ENCODE measurements at regions not wholly inside any gene's neighbourhood (a gene's known extent, or its start where the extent isn't known, plus 50 kb on each side); places are given as distances from the start of the nearest gene placed in this dataset.

GRCh38 chr12:90899456-90900182 is 55.4 kb downstream of the CCER1 start:
- no peak for DNase-seq

- no peak for DNase-seq
These were observed 57.0 kb downstream of the CCER1 start for GRCh38 chr12:90897986-90898385.

GRCh38 chr12:90897316-90897715 is 57.7 kb downstream of the CCER1 start:
- no peak for DNase-seq

GRCh38 chr12:90896821-90897220 is 58.2 kb downstream of the CCER1 start:
- no peak for DNase-seq

- DNase-seq: no peak
These were observed 58.8 kb downstream of the CCER1 start for GRCh38 chr12:90896164-90896563.

GRCh38 chr12:90888316-90888715 is 66.7 kb downstream of the CCER1 start:
- DNase-seq: no peak

- no peak for DNase-seq
These were observed 71.5 kb downstream of the CCER1 start for GRCh38 chr12:90883456-90883855.

GRCh38 chr12:90871726-90872096 is 83.3 kb downstream of the CCER1 start:
- no peak for DNase-seq

- peak; percentile 29 to 50 for DNase-seq
These were observed 83.8 kb downstream of the CCER1 start for GRCh38 chr12:90870971-90871725.

- DNase-seq: no peak
These were observed 86.3 kb downstream of the CCER1 start for GRCh38 chr12:90868626-90869025.

GRCh38 chr12:90859591-90859990 is 95.4 kb downstream of the CCER1 start:
- no peak for DNase-seq

GRCh38 chr12:90858252-90858651 is 96.7 kb downstream of the CCER1 start:
- peak; percentile 97 to 98 for DNase-seq

- DNase-seq: no peak
These were observed 99.4 kb downstream of the CCER1 start for GRCh38 chr12:90855534-90855933.

GRCh38 chr12:90854136-90854689 is 100.8 kb downstream of the CCER1 start:
- peak; percentile 41 to 69 for DNase-seq

- DNase-seq: no peak
These were observed 102.9 kb downstream of the CCER1 start for GRCh38 chr12:90851800-90852718.

GRCh38 chr12:90842477-90842876 is 112.5 kb downstream of the CCER1 start:
- DNase-seq: no peak

- no peak for DNase-seq
These were observed 113.6 kb downstream of the CCER1 start for GRCh38 chr12:90841336-90841735.

- DNase-seq: no peak
These were observed 115.6 kb downstream of the CCER1 start for GRCh38 chr12:90839346-90839745.

GRCh38 chr12:90836689-90837088 is 118.3 kb downstream of the CCER1 start:
- DNase-seq: no peak

- no peak for DNase-seq
These were observed 121.7 kb downstream of the CCER1 start for GRCh38 chr12:90833228-90833627.

GRCh38 chr12:90832427-90832826 is 122.5 kb downstream of the CCER1 start:
- DNase-seq: no peak

GRCh38 chr12:90831712-90832111 is 123.3 kb downstream of the CCER1 start:
- no peak for DNase-seq

GRCh38 chr12:90829044-90829443 is 125.9 kb downstream of the CCER1 start:
- no peak for DNase-seq
